ENCODE measurements at regions not wholly inside any gene's neighbourhood (a gene's known extent, or its start where the extent isn't known, plus 50 kb on each side); places are given as distances from the start of the nearest gene placed in this dataset.

GRCh38 chr13:95497381-95497807 lies 55.1 kb upstream of the CLDN10 start:
- Histone ChIP-seq H3K4me1 (no peaks in the 10 kb centered on the region), H3K36me3 (no peaks in the 10 kb centered on the region), H3K9me3 (peaks cover 0 to 4% (median 0%) of the 10 kb centered on the region in 4 donors), H3K27me3 (no peaks in the 10 kb centered on the region), H3K27ac (no peak overlapping the region), H3K4me3 (no peak overlapping the region)
- no peak for DNase-seq
- no peak for TF ChIP-seq POLR2A (IDR thresholded peaks at IDR 0.05)
- TF ChIP-seq, protein P1, sequence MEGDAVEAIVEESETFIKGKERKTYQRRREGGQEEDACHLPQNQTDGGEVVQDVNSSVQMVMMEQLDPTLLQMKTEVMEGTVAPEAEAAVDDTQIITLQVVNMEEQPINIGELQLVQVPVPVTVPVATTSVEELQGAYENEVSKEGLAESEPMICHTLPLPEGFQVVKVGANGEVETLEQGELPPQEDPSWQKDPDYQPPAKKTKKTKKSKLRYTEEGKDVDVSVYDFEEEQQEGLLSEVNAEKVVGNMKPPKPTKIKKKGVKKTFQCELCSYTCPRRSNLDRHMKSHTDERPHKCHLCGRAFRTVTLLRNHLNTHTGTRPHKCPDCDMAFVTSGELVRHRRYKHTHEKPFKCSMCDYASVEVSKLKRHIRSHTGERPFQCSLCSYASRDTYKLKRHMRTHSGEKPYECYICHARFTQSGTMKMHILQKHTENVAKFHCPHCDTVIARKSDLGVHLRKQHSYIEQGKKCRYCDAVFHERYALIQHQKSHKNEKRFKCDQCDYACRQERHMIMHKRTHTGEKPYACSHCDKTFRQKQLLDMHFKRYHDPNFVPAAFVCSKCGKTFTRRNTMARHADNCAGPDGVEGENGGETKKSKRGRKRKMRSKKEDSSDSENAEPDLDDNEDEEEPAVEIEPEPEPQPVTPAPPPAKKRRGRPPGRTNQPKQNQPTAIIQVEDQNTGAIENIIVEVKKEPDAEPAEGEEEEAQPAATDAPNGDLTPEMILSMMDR (IDR thresholded peaks at IDR 0.05), result no peak

GRCh38 chr13:95498886-95499285 lies 53.6 kb upstream of the CLDN10 start:
- Histone ChIP-seq H3K9me3 (peaks cover 0 to 4% (median 0%) of the 10 kb centered on the region in 4 donors), H3K27ac (no peak overlapping the region), H3K4me3 (no peak overlapping the region), H3K4me1 (no peaks in the 10 kb centered on the region), H3K36me3 (no peaks in the 10 kb centered on the region), H3K27me3 (no peaks in the 10 kb centered on the region)
- no peak for DNase-seq
- no peak for TF ChIP-seq POLR2A (IDR thresholded peaks at IDR 0.05)
- TF ChIP-seq, protein P1 (IDR thresholded peaks at IDR 0.05), result no peak

GRCh38 chr13:95499811-95500712 lies 52.5 kb upstream of the CLDN10 start:
- no peak overlapping the region for H3K4me3 ChIP-seq
- peaks cover 0 to 4% (median 0%) of the 10 kb centered on the region in 4 donors for H3K9me3 ChIP-seq
- no peaks in the 10 kb centered on the region for H3K27me3 ChIP-seq
- H3K36me3 ChIP-seq, result no peaks in the 10 kb centered on the region
- no peaks in the 10 kb centered on the region for H3K4me1 ChIP-seq
- TF ChIP-seq, protein P1 (IDR thresholded peaks at IDR 0.05), result no peak
- no peak for TF ChIP-seq POLR2A (IDR thresholded peaks at IDR 0.05)
- no peak overlapping the region for H3K27ac ChIP-seq
- no peak for DNase-seq

DNA sequence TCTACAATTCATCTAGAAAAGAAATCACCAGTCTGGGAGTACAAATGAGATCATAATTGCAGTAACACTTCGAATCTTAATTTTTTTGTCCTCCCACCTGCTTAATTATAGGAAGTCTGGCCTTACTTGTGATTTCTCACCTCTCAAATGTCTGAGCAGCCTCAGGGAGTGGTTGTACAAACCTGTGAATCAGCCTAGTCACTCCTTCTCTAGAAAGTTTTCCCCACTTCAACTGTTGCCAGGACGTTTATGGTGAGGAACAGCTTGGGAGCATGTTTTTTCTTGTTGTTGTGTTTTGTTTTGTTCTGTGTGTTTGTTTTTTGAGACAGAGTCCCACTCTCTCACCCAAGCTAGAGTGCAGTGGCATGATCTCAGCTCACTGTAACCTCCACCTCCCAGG lies 50.3 kb upstream of the CLDN10 start:
- H3K4me1 ChIP-seq, result no peaks in the 10 kb centered on the region
- DNase-seq, result no peak
- TF ChIP-seq, protein P1 (IDR thresholded peaks at IDR 0.05), result no peak
- TF ChIP-seq POLR2A (IDR thresholded peaks at IDR 0.05), result no peak
- no peaks in the 10 kb centered on the region for H3K9me3 ChIP-seq
- no peaks in the 10 kb centered on the region for H3K27me3 ChIP-seq
- no peaks in the 10 kb centered on the region for H3K36me3 ChIP-seq
- no peak overlapping the region for H3K4me3 ChIP-seq
- H3K27ac ChIP-seq, result no peak overlapping the region

Measured in Peyer's patch (tissue), 4 donors.